Endothelial cell of umbilical vein (primary cell): ENCODE measurements at regions not wholly inside any gene's neighbourhood (a gene's known extent, or its start where the extent isn't known, plus 50 kb on each side); places are given as distances from the start of the nearest gene placed in this dataset.

ENCODE experiments used
- BruUV-seq: library from RNA; stranded (reverse); fragments of 400-500 nt; replicated peaks from 2 replicates; lab custom pipeline; 2021; lab: Mats Ljungman, UMichigan
- CTCF ChIA-PET: fragments of 300-600, 350-600 bp; sonication (Branson Sonifier 250); formaldehyde crosslinking; loops from one replicate; lab custom pipeline; 2021; ENCODE audit warnings: antibody characterized with exemption, inconsistent platforms; lab: Charles Lee
- POLR2A ChIA-PET: fragments of 300-600, 350-600 bp; sonication (Branson Sonifier 250); formaldehyde crosslinking; loops from one replicate; lab custom pipeline; 2021; ENCODE audit warnings: antibody characterized with exemption, inconsistent platforms; lab: Charles Lee
- DNase-seq: peaks from one replicate; pipeline ENCODE4 v3.0.0-alpha.2; 2011; ENCODE audit warnings: low read depth, low spot score
- FAIRE-seq: peaks from 2 replicates; lab custom pipeline; 2011; peaks lifted over from hg19 to GRCh38; lab: Jason Lieb, UNC
- H2AFZ ChIP-seq: 2 replicates; pipeline ENCODE4 v1.6.0; 2012; ENCODE audit warnings: low read depth, low read length, control low read depth, inconsistent platforms
- H3K27ac ChIP-seq: 2 replicates; pipeline ENCODE4 v1.5.1; 2011; ENCODE audit warnings: low read depth, mild to moderate bottlenecking, control low read depth, low read length, moderate library complexity; ENCODE audit not compliant: insufficient read depth
- H3K27me3 ChIP-seq, 2 experiments: 2 replicates each; pipeline versions ENCODE4 v1.6.0 to v1.6.1; 2011; ENCODE audit warnings: low read length in 2 of 2, mixed read lengths in 1 of 2; ENCODE audit not compliant: control insufficient read depth in 2 of 2, insufficient read depth in 2 of 2
- H3K36me3 ChIP-seq, 2 experiments: 2 replicates in 1 of 2; 3 replicates in 1 of 2; pipeline ENCODE4 v1.5.1; 2011; ENCODE audit warnings: low read length in 2 of 2, mild to moderate bottlenecking in 1 of 2, moderate library complexity in 1 of 2; ENCODE audit not compliant: control insufficient read depth in 2 of 2, insufficient read depth in 2 of 2; ENCODE audit errors: extremely low read depth in 1 of 2
- H3K4me1 ChIP-seq: 3 replicates; pipeline ENCODE4 v1.5.1; 2011; ENCODE audit warnings: mild to moderate bottlenecking, low read length; ENCODE audit not compliant: control insufficient read depth, insufficient read depth; ENCODE audit errors: extremely low read depth
- H3K4me2 ChIP-seq: 2 replicates; pipeline ENCODE4 v1.6.1; 2011; ENCODE audit warnings: low read length, control low read depth, mixed read lengths; ENCODE audit not compliant: insufficient read depth
- H3K4me3 ChIP-seq, 3 experiments: fragments of 200-600 bp in 1 of 3; sonication (generic), shearing (Covaris generic) in 1 of 3; replicated peaks in 1 of 3; 2 replicates each; pipeline ENCODE4 v1.5.1; 2011 to 2016; ENCODE audit warnings: control low read depth in 3 of 3, low read length in 3 of 3, mild to moderate bottlenecking in 2 of 3, inconsistent platforms in 1 of 3, low read depth in 1 of 3, moderate library complexity in 1 of 3; ENCODE audit not compliant: insufficient read depth in 1 of 3
- H3K79me2 ChIP-seq: 2 replicates; pipeline ENCODE4 v1.6.0; 2012; ENCODE audit warnings: low read length, inconsistent platforms; ENCODE audit not compliant: control insufficient read depth, insufficient read depth
- H3K9ac ChIP-seq: replicated peaks from 2 replicates; pipeline ENCODE3; 2011; ENCODE audit warnings: low read length, control low read depth; ENCODE audit not compliant: insufficient read depth; ENCODE audit errors: extremely low read depth
- H3K9me1 ChIP-seq: replicated peaks from 3 replicates; pipeline ENCODE4 v1.6.0; 2011; ENCODE audit warnings: mild to moderate bottlenecking, low read length; ENCODE audit not compliant: control insufficient read depth, insufficient read depth; ENCODE audit errors: extremely low read depth
- H3K9me3 ChIP-seq: replicated peaks from 2 replicates; pipeline ENCODE4 v1.5.1; 2012; ENCODE audit warnings: low read length, inconsistent platforms; ENCODE audit not compliant: control insufficient read depth, insufficient read depth
- H4K20me1 ChIP-seq: replicated peaks from 2 replicates; pipeline ENCODE3; 2011; ENCODE audit warnings: mild to moderate bottlenecking, low read length; ENCODE audit not compliant: control insufficient read depth, insufficient read depth; ENCODE audit errors: extremely low read depth
- EZH2 ChIP-seq: IDR thresholded peaks from 2 replicates; pipeline ENCODE4 v1.6.1; 2012; ENCODE audit warnings: borderline replicate concordance, low read depth, mild to moderate bottlenecking, moderate library complexity, low read length, inconsistent platforms; ENCODE audit not compliant: severe bottlenecking
- FOS ChIP-seq: IDR thresholded peaks from 2 replicates; pipeline ENCODE4 v1.6.1; 2011; ENCODE audit warnings: mild to moderate bottlenecking, low read length, moderate library complexity, borderline replicate concordance; ENCODE audit not compliant: insufficient read depth
- GATA2 ChIP-seq: IDR thresholded peaks from 2 replicates; pipeline ENCODE4 v1.7.0; 2011; ENCODE audit warnings: low read depth, mild to moderate bottlenecking, moderate library complexity, mixed read lengths, low read length; ENCODE audit not compliant: insufficient read length, insufficient read depth
- JUN ChIP-seq: IDR thresholded peaks from 2 replicates; pipeline ENCODE4 v1.6.1; 2011; ENCODE audit warnings: borderline replicate concordance, low read depth; ENCODE audit not compliant: insufficient read length, insufficient read depth
- MYC ChIP-seq: IDR thresholded peaks from one replicate; pipeline ENCODE4 v1.6.1; 2011; ENCODE audit warnings: mild to moderate bottlenecking, low read depth, low read length
- POLR2A ChIP-seq: IDR thresholded peaks from 2 replicates; pipeline ENCODE4 v1.6.1; 2012; ENCODE audit warnings: low read depth, mild to moderate bottlenecking, control low read depth, low read length
- POLR2AphosphoS5 ChIP-seq: IDR thresholded peaks from 2 replicates; pipeline ENCODE4 v1.6.1; 2012; ENCODE audit warnings: low read depth, mild to moderate bottlenecking, control low read depth, low read length, moderate library complexity; ENCODE audit not compliant: insufficient read depth
- dilution Hi-C: fragments of 300-500 bp; cut with MboI; formaldehyde crosslinking; loops from one replicate; pipeline ENCODE4 v1.15.0; 2019; ENCODE audit warnings: low sequenced_read_pairs; ENCODE audit not compliant: extremely low pct_ligation_motif_present
- intact Hi-C: fragments of 100-400 bp; cut with micrococcal nuclease; formaldehyde crosslinking; loops from one replicate; pipeline ENCODE4 v1.10.0; 2022
- TF ChIP-seq, protein P1 (sequence below): IDR thresholded peaks from 2 replicates; pipeline ENCODE4 v1.6.1; 2011; ENCODE audit not compliant: insufficient read depth, insufficient read length
- TF ChIP-seq, protein P2 (sequence below), 2 donors: IDR thresholded peaks; 1 replicate in 1 of 2; 2 replicates in 1 of 2; pipeline ENCODE4 v1.5.1; 2011; ENCODE audit warnings: low read length in 2 of 2, mild to moderate bottlenecking in 2 of 2, moderate library complexity in 2 of 2, control low read depth in 1 of 2, inconsistent platforms in 1 of 2, low read depth in 1 of 2; ENCODE audit not compliant: insufficient read depth in 1 of 2; ENCODE audit errors: extremely low read depth in 1 of 2

DNA sequence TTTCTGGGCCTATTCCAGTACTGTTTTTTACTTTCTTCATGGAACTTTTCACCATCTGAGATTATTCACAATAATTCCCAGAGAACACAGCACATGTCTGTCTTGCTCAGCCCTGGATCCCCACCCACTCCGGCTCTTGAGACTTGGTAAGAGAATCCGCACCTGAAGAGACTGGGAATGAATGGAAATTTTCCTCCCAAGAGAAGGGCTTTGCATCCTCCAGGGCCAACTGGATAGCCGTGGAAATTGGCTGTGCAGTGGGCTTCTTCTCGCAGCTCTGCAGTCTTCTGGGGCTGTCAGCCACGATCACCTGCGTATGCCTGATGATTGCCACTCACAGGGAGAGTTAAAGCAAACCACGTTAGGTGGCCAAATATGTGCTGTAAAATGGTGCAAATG is 159.1 kb downstream of the THBS2 start:
- no peak for FAIRE-seq
- ChIA-PET POLR2A (no interaction called here), CTCF (no interaction called here)
- Histone ChIP-seq H4K20me1 (no peaks in the 10 kb centered on the region), H3K36me3 (no peaks in the 10 kb centered on the region), H3K27me3 (no peaks in the 10 kb centered on the region), H3K9ac (no peak overlapping the region), H2AFZ (no peak overlapping the region), H3K9me3 (peaks cover 2% of the 10 kb centered on the region), H3K4me3 (no peak overlapping the region), H3K79me2 (no peaks in the 10 kb centered on the region), H3K9me1 (no peaks in the 10 kb centered on the region), H3K4me1 (no peaks in the 10 kb centered on the region), H3K4me2 (no peak overlapping the region), H3K27ac (no peak overlapping the region)
- dilution Hi-C loops = no loop called here
- intact Hi-C loops = no loop called here
- DNase-seq = no peak
- BruUV-seq = no TSS peak
- TF ChIP-seq EZH2 (no peak), POLR2AphosphoS5 (no peak), FOS (no peak)
- TF ChIP-seq, protein P1, sequence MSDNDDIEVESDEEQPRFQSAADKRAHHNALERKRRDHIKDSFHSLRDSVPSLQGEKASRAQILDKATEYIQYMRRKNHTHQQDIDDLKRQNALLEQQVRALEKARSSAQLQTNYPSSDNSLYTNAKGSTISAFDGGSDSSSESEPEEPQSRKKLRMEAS = no peak

DNA sequence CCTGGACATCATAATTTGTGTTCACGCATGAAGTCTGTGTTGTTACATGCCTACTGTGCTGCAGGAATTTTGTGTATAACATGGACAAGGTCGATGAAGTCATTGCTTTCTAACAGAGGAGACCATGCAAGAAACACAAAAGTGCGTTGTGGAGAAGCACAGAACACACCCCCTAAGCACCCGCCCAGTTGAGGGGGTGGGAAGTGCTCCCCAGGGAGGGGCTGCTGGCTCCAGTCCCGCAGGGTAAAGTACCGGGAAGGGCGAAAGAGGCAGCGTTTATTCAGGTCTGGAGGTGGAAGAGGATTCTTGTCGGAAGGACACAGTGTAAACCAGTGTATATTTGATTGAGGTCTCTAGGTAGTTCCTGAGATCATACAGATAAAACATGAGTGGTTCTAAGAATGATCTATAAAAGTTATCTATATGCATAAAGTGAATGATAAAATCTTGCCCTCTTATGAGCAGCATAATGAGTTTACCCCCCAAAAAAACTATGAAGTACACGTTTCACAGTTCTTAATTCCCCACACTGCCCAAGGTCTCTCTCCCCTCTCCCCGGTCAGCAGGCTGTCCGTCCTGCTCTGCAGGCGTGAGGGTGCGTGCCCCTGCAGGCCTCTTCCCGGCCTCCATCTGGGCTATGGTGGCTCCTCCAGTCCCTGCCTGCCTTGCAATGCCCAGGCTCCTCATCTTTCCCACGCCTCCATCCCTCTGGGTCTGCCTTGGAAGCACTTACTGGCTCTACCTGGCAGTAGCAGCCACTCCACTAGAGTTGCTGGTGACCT is 159.7 kb downstream of the THBS2 start:
- Histone ChIP-seq H3K27me3 (no peaks in the 10 kb centered on the region), H3K4me3 (no peak overlapping the region), H3K36me3 (no peaks in the 10 kb centered on the region), H3K9me1 (no peaks in the 10 kb centered on the region), H3K4me1 (no peaks in the 10 kb centered on the region), H3K9ac (no peak overlapping the region), H3K4me2 (no peak overlapping the region), H3K27ac (no peak overlapping the region), H3K9me3 (peaks cover 2% of the 10 kb centered on the region), H2AFZ (no peak overlapping the region), H4K20me1 (no peaks in the 10 kb centered on the region), H3K79me2 (no peaks in the 10 kb centered on the region)
- FAIRE-seq (no peak), DNase-seq (no peak)
- POLR2A ChIA-PET = no interaction called here
- CTCF ChIA-PET = no interaction called here
- TF ChIP-seq, protein P1 = no peak
- TF ChIP-seq MYC (no peak), JUN (no peak), POLR2A (no peak), EZH2 (no peak), GATA2 (no peak), FOS (no peak), POLR2AphosphoS5 (no peak)
- TF ChIP-seq, protein P2, sequence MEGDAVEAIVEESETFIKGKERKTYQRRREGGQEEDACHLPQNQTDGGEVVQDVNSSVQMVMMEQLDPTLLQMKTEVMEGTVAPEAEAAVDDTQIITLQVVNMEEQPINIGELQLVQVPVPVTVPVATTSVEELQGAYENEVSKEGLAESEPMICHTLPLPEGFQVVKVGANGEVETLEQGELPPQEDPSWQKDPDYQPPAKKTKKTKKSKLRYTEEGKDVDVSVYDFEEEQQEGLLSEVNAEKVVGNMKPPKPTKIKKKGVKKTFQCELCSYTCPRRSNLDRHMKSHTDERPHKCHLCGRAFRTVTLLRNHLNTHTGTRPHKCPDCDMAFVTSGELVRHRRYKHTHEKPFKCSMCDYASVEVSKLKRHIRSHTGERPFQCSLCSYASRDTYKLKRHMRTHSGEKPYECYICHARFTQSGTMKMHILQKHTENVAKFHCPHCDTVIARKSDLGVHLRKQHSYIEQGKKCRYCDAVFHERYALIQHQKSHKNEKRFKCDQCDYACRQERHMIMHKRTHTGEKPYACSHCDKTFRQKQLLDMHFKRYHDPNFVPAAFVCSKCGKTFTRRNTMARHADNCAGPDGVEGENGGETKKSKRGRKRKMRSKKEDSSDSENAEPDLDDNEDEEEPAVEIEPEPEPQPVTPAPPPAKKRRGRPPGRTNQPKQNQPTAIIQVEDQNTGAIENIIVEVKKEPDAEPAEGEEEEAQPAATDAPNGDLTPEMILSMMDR (IDR thresholded peaks at IDR 0.05; ENCODE audit: extremely low read depth in 1 of 2, insufficient read depth in 1 of 2, low read depth in 1 of 2, low read length in 2 of 2) = no peak
- intact Hi-C loops (no loop called here), dilution Hi-C loops (no loop called here)
- no TSS peak for BruUV-seq
